ENCODE measurements at regions not wholly inside any gene's neighbourhood (a gene's known extent, or its start where the extent isn't known, plus 50 kb on each side); places are given as distances from the start of the nearest gene placed in this dataset.

GRCh38 chr13:79810669-79811068, 329.7 kb downstream of the NDFIP2 start:
- peak; percentile 84 for DNase-seq (ENCODE audit: low read depth)

- DNase-seq (ENCODE audit: low read depth), result no peak
Measured at GRCh38 chr13:79810018-79810417, 329.1 kb downstream of the NDFIP2 start.

GRCh38 chr13:79808475-79808874, 327.5 kb downstream of the NDFIP2 start:
- no peak for DNase-seq (ENCODE audit: low read depth)

- no peak for DNase-seq (ENCODE audit: low read depth)
Measured at GRCh38 chr13:79807554-79807953, 326.6 kb downstream of the NDFIP2 start.

- DNase-seq (ENCODE audit: low read depth), result no peak
Measured at GRCh38 chr13:79806821-79807220, 325.9 kb downstream of the NDFIP2 start.

GRCh38 chr13:79805317-79805716, 324.4 kb downstream of the NDFIP2 start:
- no peak for DNase-seq (ENCODE audit: low read depth)

- DNase-seq (ENCODE audit: low read depth), result no peak
Measured at GRCh38 chr13:79803989-79804388, 323.0 kb downstream of the NDFIP2 start.

GRCh38 chr13:79803296-79803695, 322.3 kb downstream of the NDFIP2 start:
- DNase-seq (ENCODE audit: low read depth), result no peak

GRCh38 chr13:79802389-79803085, 321.6 kb downstream of the NDFIP2 start:
- no peak for DNase-seq (ENCODE audit: low read depth)

GRCh38 chr13:79799059-79799867, 318.3 kb downstream of the NDFIP2 start:
- no peak for DNase-seq (ENCODE audit: low read depth)

GRCh38 chr13:79796136-79796535, 315.2 kb downstream of the NDFIP2 start:
- DNase-seq (ENCODE audit: low read depth), result no peak

GRCh38 chr13:79794931-79795330, 314.0 kb downstream of the NDFIP2 start:
- no peak for DNase-seq (ENCODE audit: low read depth)

GRCh38 chr13:79792716-79793115, 311.8 kb downstream of the NDFIP2 start:
- no peak for DNase-seq (ENCODE audit: low read depth)

GRCh38 chr13:79791471-79792042, 310.6 kb downstream of the NDFIP2 start:
- DNase-seq (ENCODE audit: low read depth), result no peak

- DNase-seq (ENCODE audit: low read depth), result no peak
Measured at GRCh38 chr13:79786176-79786575, 305.2 kb downstream of the NDFIP2 start.

- peak; percentile 22 for DNase-seq (ENCODE audit: low read depth)
Measured at GRCh38 chr13:79782541-79783205, 301.7 kb downstream of the NDFIP2 start.

GRCh38 chr13:79781829-79782540, 301.0 kb downstream of the NDFIP2 start:
- peak; percentile 71 for DNase-seq (ENCODE audit: low read depth)

GRCh38 chr13:79780240-79780639, 299.3 kb downstream of the NDFIP2 start:
- DNase-seq (ENCODE audit: low read depth), result peak; percentile 4

GRCh38 chr13:79779761-79780160, 298.8 kb downstream of the NDFIP2 start:
- DNase-seq (ENCODE audit: low read depth), result peak; percentile 16

- DNase-seq (ENCODE audit: low read depth), result no peak
Measured at GRCh38 chr13:79778741-79779460, 297.9 kb downstream of the NDFIP2 start.

- DNase-seq (ENCODE audit: low read depth), result no peak
Measured at GRCh38 chr13:79777504-79777903, 296.5 kb downstream of the NDFIP2 start.

Data from ELR (cell line).